ENCODE measurements at regions not wholly inside any gene's neighbourhood (a gene's known extent, or its start where the extent isn't known, plus 50 kb on each side); places are given as distances from the start of the nearest gene placed in this dataset.

GRCh38 chr11:15451713-15452112 lies 337.0 kb downstream of the INSC start:
- Histone ChIP-seq H3K27ac (ENCODE audit: low read length) (no peak overlapping the region), H3K36me3 (ENCODE audit: insufficient read depth, low read length) (no peaks in the 10 kb centered on the region), H4K20me1 (ENCODE audit: insufficient read depth, low read depth, low read length) (no peaks in the 10 kb centered on the region), H3K9me2 (replicated peaks; ENCODE audit: insufficient read depth, low read length) (0 out of 2 replicates have a peak, but pooled peaks cover 3% of the 10 kb centered on the region), H3K79me2 (ENCODE audit: low read length) (no peaks in the 10 kb centered on the region), H3K4me2 (ENCODE audit: low read depth, low read length, poor library complexity, severe bottlenecking) (no peak overlapping the region), H3K27me3 (ENCODE audit: low read length) (no peaks in the 10 kb centered on the region), H3K9ac (ENCODE audit: low read length) (no peak overlapping the region), H3K4me3 (ENCODE audit: low read length) (no peak overlapping the region), H2AFZ (ENCODE audit: low read length) (no peak overlapping the region), H3K4me1 (ENCODE audit: low read length) (no peaks in the 10 kb centered on the region), H3K9me3 (ENCODE audit: low read length) (no peaks in the 10 kb centered on the region)
- DNase-seq: no peak

GRCh38 chr11:15453211-15453765 lies 338.6 kb downstream of the INSC start:
- DNase-seq: no peak
- Histone ChIP-seq H3K79me2 (ENCODE audit: low read length) (no peaks in the 10 kb centered on the region), H3K36me3 (ENCODE audit: insufficient read depth, low read length) (no peaks in the 10 kb centered on the region), H3K27me3 (ENCODE audit: low read length) (no peaks in the 10 kb centered on the region), H3K27ac (ENCODE audit: low read length) (no peak overlapping the region), H3K9ac (ENCODE audit: low read length) (no peak overlapping the region), H3K4me2 (ENCODE audit: low read depth, low read length, poor library complexity, severe bottlenecking) (no peak overlapping the region), H4K20me1 (ENCODE audit: insufficient read depth, low read depth, low read length) (no peaks in the 10 kb centered on the region), H3K9me3 (ENCODE audit: low read length) (no peaks in the 10 kb centered on the region), H3K4me1 (ENCODE audit: low read length) (no peaks in the 10 kb centered on the region), H2AFZ (ENCODE audit: low read length) (no peak overlapping the region), H3K9me2 (replicated peaks; ENCODE audit: insufficient read depth, low read length) (0 out of 2 replicates have a peak, but pooled peaks cover 3% of the 10 kb centered on the region), H3K4me3 (ENCODE audit: low read length) (no peak overlapping the region)

- no peaks in the 10 kb centered on the region for H3K9me3 ChIP-seq (ENCODE audit: low read length)
- H3K9me2 ChIP-seq (replicated peaks; ENCODE audit: insufficient read depth, low read length): no peaks in the 10 kb centered on the region
- H3K36me3 ChIP-seq (ENCODE audit: insufficient read depth, low read length): no peaks in the 10 kb centered on the region
- no peaks in the 10 kb centered on the region for H3K79me2 ChIP-seq (ENCODE audit: low read length)
- H4K20me1 ChIP-seq (ENCODE audit: insufficient read depth, low read depth, low read length): no peaks in the 10 kb centered on the region
- H3K9ac ChIP-seq (ENCODE audit: low read length): no peak overlapping the region
- H2AFZ ChIP-seq (ENCODE audit: low read length): no peak overlapping the region
- no peak overlapping the region for H3K27ac ChIP-seq (ENCODE audit: low read length)
- DNase-seq: no peak
- H3K4me1 ChIP-seq (ENCODE audit: low read length): no peaks in the 10 kb centered on the region
- H3K4me2 ChIP-seq (ENCODE audit: low read depth, low read length, poor library complexity, severe bottlenecking): no peak overlapping the region
- H3K4me3 ChIP-seq (ENCODE audit: low read length): no peak overlapping the region
- H3K27me3 ChIP-seq (ENCODE audit: low read length): no peaks in the 10 kb centered on the region
These were observed 353.7 kb downstream of the INSC start for GRCh38 chr11:15468466-15468865.

- no peak overlapping the region for H3K9ac ChIP-seq (ENCODE audit: low read length)
- H3K4me2 ChIP-seq (ENCODE audit: low read depth, low read length, poor library complexity, severe bottlenecking): no peak overlapping the region
- no peaks in the 10 kb centered on the region for H3K9me2 ChIP-seq (replicated peaks; ENCODE audit: insufficient read depth, low read length)
- H4K20me1 ChIP-seq (ENCODE audit: insufficient read depth, low read depth, low read length): no peaks in the 10 kb centered on the region
- H3K27me3 ChIP-seq (ENCODE audit: low read length): no peaks in the 10 kb centered on the region; the same call in 1 of the 2 replicates
- no peak for DNase-seq
- H3K27ac ChIP-seq (ENCODE audit: low read length): no peak overlapping the region
- H3K36me3 ChIP-seq (ENCODE audit: insufficient read depth, low read length): no peaks in the 10 kb centered on the region
- H2AFZ ChIP-seq (ENCODE audit: low read length): no peak overlapping the region
- H3K4me3 ChIP-seq (ENCODE audit: low read length): no peak overlapping the region
- no peaks in the 10 kb centered on the region for H3K9me3 ChIP-seq (ENCODE audit: low read length)
- no peaks in the 10 kb centered on the region for H3K79me2 ChIP-seq (ENCODE audit: low read length)
- H3K4me1 ChIP-seq (ENCODE audit: low read length): no peaks in the 10 kb centered on the region
These were observed 356.5 kb downstream of the INSC start for GRCh38 chr11:15471048-15471894.

GRCh38 chr11:15471895-15472799 lies 357.4 kb downstream of the INSC start:
- H4K20me1 ChIP-seq (ENCODE audit: insufficient read depth, low read depth, low read length): no peaks in the 10 kb centered on the region
- H3K4me3 ChIP-seq (ENCODE audit: low read length): no peak overlapping the region
- no peaks in the 10 kb centered on the region for H3K4me1 ChIP-seq (ENCODE audit: low read length)
- H3K36me3 ChIP-seq (ENCODE audit: insufficient read depth, low read length): no peaks in the 10 kb centered on the region
- no peak overlapping the region for H3K9ac ChIP-seq (ENCODE audit: low read length)
- no peak overlapping the region for H3K4me2 ChIP-seq (ENCODE audit: low read depth, low read length, poor library complexity, severe bottlenecking)
- H3K79me2 ChIP-seq (ENCODE audit: low read length): no peaks in the 10 kb centered on the region
- H3K27me3 ChIP-seq (ENCODE audit: low read length): no peaks in the 10 kb centered on the region; the same call in 1 of the 2 replicates
- H2AFZ ChIP-seq (ENCODE audit: low read length): no peak overlapping the region
- no peak overlapping the region for H3K27ac ChIP-seq (ENCODE audit: low read length)
- DNase-seq: no peak
- H3K9me2 ChIP-seq (replicated peaks; ENCODE audit: insufficient read depth, low read length): no peaks in the 10 kb centered on the region
- H3K9me3 ChIP-seq (ENCODE audit: low read length): no peaks in the 10 kb centered on the region

DNA sequence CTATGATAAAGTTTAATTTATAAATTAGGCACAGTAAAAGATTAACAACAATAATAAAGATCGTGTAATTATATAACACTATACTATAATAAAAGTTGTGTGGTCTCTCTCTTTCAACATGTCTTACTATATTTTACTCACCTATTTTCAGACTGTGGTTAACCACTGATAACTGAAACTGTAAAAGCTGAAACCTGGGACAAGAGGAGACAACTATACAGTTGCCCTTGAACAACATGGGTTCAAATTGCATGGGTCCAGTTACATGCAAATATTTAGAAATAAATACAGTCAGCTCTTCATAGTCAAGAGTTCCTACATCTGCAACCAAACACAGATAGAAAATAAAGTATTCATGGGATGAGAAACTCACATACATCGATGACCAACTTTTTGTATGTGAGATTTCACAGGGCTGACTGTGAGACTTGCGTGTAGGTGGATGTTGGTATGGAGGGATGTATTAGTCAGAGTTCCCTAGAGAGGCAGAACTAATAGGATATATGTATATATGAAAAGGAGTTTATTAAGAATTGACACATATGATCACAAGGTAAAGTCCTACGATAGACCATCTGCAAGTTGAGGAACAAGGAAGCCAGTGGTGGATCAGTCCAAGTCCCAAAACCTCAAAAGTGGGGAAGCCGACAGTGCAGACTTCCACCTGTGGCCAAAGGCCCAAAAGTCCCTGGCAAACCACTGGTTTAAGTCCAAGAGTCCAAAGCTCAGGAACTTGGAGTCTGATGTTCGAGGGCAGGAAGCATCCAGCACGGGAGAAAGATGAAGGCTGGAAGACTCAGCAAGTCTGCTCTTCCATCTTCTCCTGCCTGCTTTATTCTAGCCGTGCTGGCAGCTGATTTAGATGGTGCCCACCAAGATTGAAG lies 359.5 kb downstream of the INSC start:
- H3K36me3 ChIP-seq (ENCODE audit: insufficient read depth, low read length): no peaks in the 10 kb centered on the region
- no peak overlapping the region for H3K9ac ChIP-seq (ENCODE audit: low read length)
- H3K9me3 ChIP-seq (ENCODE audit: low read length): no peaks in the 10 kb centered on the region
- no peaks in the 10 kb centered on the region for H3K4me1 ChIP-seq (ENCODE audit: low read length)
- H3K4me3 ChIP-seq (ENCODE audit: low read length): no peak overlapping the region
- H3K79me2 ChIP-seq (ENCODE audit: low read length): no peaks in the 10 kb centered on the region
- no peaks in the 10 kb centered on the region for H4K20me1 ChIP-seq (ENCODE audit: insufficient read depth, low read depth, low read length)
- no peak overlapping the region for H3K27ac ChIP-seq (ENCODE audit: low read length)
- no peak overlapping the region for H2AFZ ChIP-seq (ENCODE audit: low read length)
- no peaks in the 10 kb centered on the region; the same call in 1 of the 2 replicates for H3K27me3 ChIP-seq (ENCODE audit: low read length)
- no peak overlapping the region for H3K4me2 ChIP-seq (ENCODE audit: low read depth, low read length, poor library complexity, severe bottlenecking)
- no peak for DNase-seq
- H3K9me2 ChIP-seq (replicated peaks; ENCODE audit: insufficient read depth, low read length): no peaks in the 10 kb centered on the region

DNA sequence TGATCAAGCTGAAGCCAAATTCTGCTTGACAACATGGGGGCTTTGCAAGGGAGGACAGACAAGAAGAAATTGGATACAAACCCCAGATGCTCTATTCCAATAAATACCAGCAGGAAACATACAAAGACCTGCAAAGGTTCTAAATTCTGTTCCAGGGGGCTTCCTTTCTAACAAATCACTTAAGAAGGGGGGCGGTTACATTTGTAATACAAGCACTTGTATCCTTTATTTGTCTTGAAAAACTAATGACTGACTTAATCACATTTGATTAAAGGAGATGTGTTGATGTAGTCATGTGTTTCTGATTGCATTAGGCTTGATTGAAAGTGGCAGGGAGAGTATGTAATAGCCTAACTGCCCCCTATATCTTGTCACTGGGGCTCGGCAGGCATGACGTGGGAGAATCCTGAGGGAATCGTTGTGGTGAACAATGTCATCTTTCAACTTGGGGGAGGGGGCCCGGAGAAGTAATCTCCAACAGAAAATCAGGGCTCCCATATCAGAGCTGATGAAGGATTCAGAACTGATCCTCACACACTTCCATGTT lies 361.7 kb downstream of the INSC start:
- H4K20me1 ChIP-seq (ENCODE audit: insufficient read depth, low read depth, low read length): no peaks in the 10 kb centered on the region
- no peaks in the 10 kb centered on the region for H3K79me2 ChIP-seq (ENCODE audit: low read length)
- no peaks in the 10 kb centered on the region for H3K9me3 ChIP-seq (ENCODE audit: low read length)
- H3K27ac ChIP-seq (ENCODE audit: low read length): no peak overlapping the region
- H3K4me1 ChIP-seq (ENCODE audit: low read length): no peaks in the 10 kb centered on the region
- no peak overlapping the region for H3K9ac ChIP-seq (ENCODE audit: low read length)
- DNase-seq: no peak
- no peak overlapping the region for H3K4me2 ChIP-seq (ENCODE audit: low read depth, low read length, poor library complexity, severe bottlenecking)
- H3K27me3 ChIP-seq (ENCODE audit: low read length): no peaks in the 10 kb centered on the region; the same call in 1 of the 2 replicates
- no peaks in the 10 kb centered on the region for H3K36me3 ChIP-seq (ENCODE audit: insufficient read depth, low read length)
- H3K4me3 ChIP-seq (ENCODE audit: low read length): no peak overlapping the region
- no peak overlapping the region for H2AFZ ChIP-seq (ENCODE audit: low read length)
- no peaks in the 10 kb centered on the region for H3K9me2 ChIP-seq (replicated peaks; ENCODE audit: insufficient read depth, low read length)
